ENCODE measurements at regions not wholly inside any gene's neighbourhood (a gene's known extent, or its start where the extent isn't known, plus 50 kb on each side); places are given as distances from the start of the nearest gene placed in this dataset.

- TF ChIP-seq POLR2A (IDR thresholded peaks at IDR 0.05) (no peak), CTCF (IDR thresholded peaks at IDR 0.05) (no peak)
These were observed 696.9 kb upstream of the ANKRD30A start for GRCh38 chr10:36428507-36428906.

Data from lower leg skin (tissue), 3 donors.